SK-N-SH (cell line): ENCODE measurements at regions not wholly inside any gene's neighbourhood (a gene's known extent, or its start where the extent isn't known, plus 50 kb on each side); places are given as distances from the start of the nearest gene placed in this dataset.

Experiments
- CTCF ChIA-PET: fragments of 300-600, 350-600 bp; formaldehyde crosslinking; extraction: SDS; loops from one replicate; lab custom pipeline; 2021; lab: Yijun Ruan, JAX
- POLR2A ChIA-PET: fragments of 350-600 bp; sonication (Branson Sonifier 250); formaldehyde crosslinking; extraction: SDS; loops from one replicate; lab custom pipeline; 2020; ENCODE audit warnings: antibody characterized with exemption, inconsistent platforms; lab: Yijun Ruan, JAX
- DNase-seq: peaks from one replicate; pipeline ENCODE4 v3.0.0; 2012
- H2AFZ ChIP-seq: fragments of 200-600 bp; sonication (generic); 2 replicates; pipeline ENCODE4 v1.8.1; 2016; ENCODE audit warnings: antibody characterized with exemption, mild to moderate bottlenecking, low read depth
- H3F3A ChIP-seq: fragments of 200-600 bp; sonication (generic); replicated peaks from 2 replicates; pipeline ENCODE3; 2016; ENCODE audit warnings: antibody characterized with exemption, mild to moderate bottlenecking; ENCODE audit not compliant: insufficient read depth
- H3K27ac ChIP-seq, 2 experiments: fragments of 200-500 bp in 1 of 2; fragments of 200-600 bp in 1 of 2; sonication (Bioruptor generic) in 1 of 2; sonication (generic), shearing (Covaris generic) in 1 of 2; 2 replicates each; pipeline versions ENCODE4 v1.5.1 to v1.6.1; 2014 to 2016; ENCODE audit warnings: low read depth in 2 of 2, inconsistent platforms in 1 of 2, low read length in 1 of 2, mild to moderate bottlenecking in 1 of 2, mixed read lengths in 1 of 2
- H3K27me3 ChIP-seq: fragments of 200-600 bp; sonication (generic), shearing (Covaris generic); 2 replicates; pipeline ENCODE4 v1.6.1; 2016; ENCODE audit warnings: mixed run types; ENCODE audit not compliant: insufficient read depth
- H3K36me3 ChIP-seq, 2 experiments: fragments of 200-500 bp in 1 of 2; fragments of 200-600 bp in 1 of 2; sonication (Bioruptor generic) in 1 of 2; sonication (generic) in 1 of 2; replicated peaks in 1 of 2; 2 replicates each; pipeline versions ENCODE3 to v1.5.1; 2014 to 2016; ENCODE audit warnings: low read length in 1 of 2, mild to moderate bottlenecking in 1 of 2; ENCODE audit not compliant: insufficient read depth in 2 of 2, control insufficient read depth in 1 of 2
- H3K4me1 ChIP-seq, 2 experiments: fragments of 200-500 bp in 1 of 2; fragments of 200-600 bp in 1 of 2; sonication (Bioruptor generic) in 1 of 2; sonication (generic), shearing (Covaris generic) in 1 of 2; 2 replicates each; pipeline versions ENCODE4 v1.5.1 to v1.6.1; 2014 to 2016; ENCODE audit warnings: low read depth in 1 of 2, low read length in 1 of 2, mixed run types in 1 of 2; ENCODE audit not compliant: insufficient read depth in 2 of 2, control insufficient read depth in 1 of 2
- H3K4me2 ChIP-seq: fragments of 200-600 bp; sonication (generic), shearing (Covaris generic); 2 replicates; pipeline ENCODE4 v1.6.1; 2017; ENCODE audit warnings: mixed run types
- H3K4me3 ChIP-seq, 2 experiments: fragments of 200-500 bp in 1 of 2; fragments of 200-600 bp in 1 of 2; sonication (Bioruptor generic) in 1 of 2; sonication (generic), shearing (Covaris generic) in 1 of 2; 2 replicates each; pipeline versions ENCODE4 v1.5.1 to v1.8.1; 2014 to 2016; ENCODE audit warnings: low read depth in 2 of 2, inconsistent platforms in 1 of 2, low read length in 1 of 2, mild to moderate bottlenecking in 1 of 2, mixed read lengths in 1 of 2, moderate library complexity in 1 of 2
- H3K79me2 ChIP-seq: fragments of 200-600 bp; sonication (generic); 2 replicates; pipeline ENCODE4 v1.8.1; 2017; ENCODE audit warnings: mild to moderate bottlenecking; ENCODE audit not compliant: insufficient read depth
- H3K9ac ChIP-seq: fragments of 200-600 bp; sonication (generic); 2 replicates; pipeline ENCODE4 v1.6.1; 2017; ENCODE audit warnings: mixed run types
- H3K9me2 ChIP-seq: fragments of 200-600 bp; sonication (generic); 2 replicates; pipeline ENCODE4 v1.6.1; 2017; ENCODE audit warnings: mixed run types
- H3K9me3 ChIP-seq: fragments of 200-600 bp; sonication (generic); 2 replicates; pipeline ENCODE4 v1.6.1; 2017; ENCODE audit warnings: mixed run types, mild to moderate bottlenecking, moderate library complexity
- H4K20me1 ChIP-seq: fragments of 200-600 bp; sonication (generic); 2 replicates; pipeline ENCODE4 v1.6.1; 2017; ENCODE audit warnings: mild to moderate bottlenecking, mixed run types; ENCODE audit not compliant: insufficient read depth
- CTCF ChIP-seq: fragments of 200-600 bp; sonication (generic); IDR thresholded peaks from 2 replicates; pipeline ENCODE4 v1.6.1; 2017; ENCODE audit warnings: antibody characterized with exemption, mild to moderate bottlenecking, moderate library complexity
- EP300 ChIP-seq, 2 experiments: IDR thresholded peaks; 2 replicates each; pipeline versions ENCODE4 v1.4.0 to v1.6.1; 2012; ENCODE audit warnings: borderline replicate concordance in 1 of 2, low read depth in 1 of 2, low read length in 1 of 2
- FOXJ3 ChIP-seq: sonication (generic); formaldehyde crosslinking; IDR thresholded peaks from 2 replicates; pipeline ENCODE4 v1.5.1; 2020; ENCODE audit warnings: mild to moderate bottlenecking, missing genetic modification reagents
- GABPA ChIP-seq: IDR thresholded peaks from 2 replicates; pipeline ENCODE4 v1.4.0; 2012; ENCODE audit warnings: low read depth, mild to moderate bottlenecking
- IRF3 ChIP-seq: fragments of 150-350 bp; IDR thresholded peaks from 2 replicates; pipeline ENCODE4 v1.6.1; 2016; ENCODE audit warnings: mild to moderate bottlenecking, low read depth, low read length
- POLR2AphosphoS5 ChIP-seq: IDR thresholded peaks from 2 replicates; pipeline ENCODE4 v1.6.1; 2012; ENCODE audit warnings: low read depth, low read length
- YY1 ChIP-seq: IDR thresholded peaks from 2 replicates; pipeline ENCODE4 v1.4.0; 2012; ENCODE audit warnings: low read depth, mild to moderate bottlenecking
- ZBTB33 ChIP-seq: IDR thresholded peaks from 2 replicates; pipeline ENCODE4 v1.4.0; 2012; ENCODE audit warnings: low read depth, borderline replicate concordance
- WGBS: methylation state at CpG from one replicate; pipeline ENCODE4 v1.1.6; 2017; ENCODE audit warnings: low lambda C conversion rate; 5-methylcytosine and 5-hydroxymethylcytosine counted together

GRCh38 chr2:220916931-220917330, 655.2 kb downstream of the EPHA4 start:
- no peak for DNase-seq
- H3K4me3 ChIP-seq = no peak overlapping the region
- H3K27ac ChIP-seq = no peak overlapping the region
- H3K36me3 ChIP-seq = no peaks in the 10 kb centered on the region
- no peak overlapping the region for H3K4me2 ChIP-seq
- TF ChIP-seq EP300 (IDR thresholded peaks at IDR 0.05; ENCODE audit: borderline replicate concordance in 1 of 2, low read depth in 1 of 2, low read length in 1 of 2) = no peak
- no peaks in the 10 kb centered on the region for H3K9me2 ChIP-seq
- H3K9ac ChIP-seq = no peak overlapping the region
- H3K4me1 ChIP-seq = no peaks in the 10 kb centered on the region
- H3K27me3 ChIP-seq = no peaks in the 10 kb centered on the region
- 20% methylated on average over 4 of the region's 4 CpGs for WGBS
- no peaks in the 10 kb centered on the region for H3K79me2 ChIP-seq
- H4K20me1 ChIP-seq = no peaks in the 10 kb centered on the region
- no peaks in the 10 kb centered on the region for H3K9me3 ChIP-seq
- no peaks in the 10 kb centered on the region for H3F3A ChIP-seq
- CTCF ChIA-PET = no interaction called here
- no peak overlapping the region for H2AFZ ChIP-seq
- POLR2A ChIA-PET = no interaction called here

GRCh38 chr2:220930271-220931076, 641.6 kb downstream of the EPHA4 start:
- ChIA-PET CTCF (no interaction called here), POLR2A (no interaction called here)
- H3K9ac ChIP-seq = no peak overlapping the region
- no peak for DNase-seq
- WGBS = 5% methylated on average over 2 of the region's 2 CpGs
- no peaks in the 10 kb centered on the region for H4K20me1 ChIP-seq
- H3K9me3 ChIP-seq = no peaks in the 10 kb centered on the region
- H3K4me2 ChIP-seq = no peak overlapping the region
- H2AFZ ChIP-seq = no peak overlapping the region
- no peaks in the 10 kb centered on the region for H3F3A ChIP-seq
- no peaks in the 10 kb centered on the region for H3K79me2 ChIP-seq
- TF ChIP-seq ZBTB33 (no peak), POLR2AphosphoS5 (no peak), CTCF (no peak), IRF3 (no peak), GABPA (no peak), FOXJ3 (CRISPR knock-in tag) (no peak), YY1 (no peak)
- no peaks in the 10 kb centered on the region for H3K9me2 ChIP-seq
- no peaks in the 10 kb centered on the region for H3K27me3 ChIP-seq
- no peaks in the 10 kb centered on the region for H3K36me3 ChIP-seq
- H3K4me1 ChIP-seq = no peaks in the 10 kb centered on the region
- H3K27ac ChIP-seq = no peak overlapping the region
- H3K4me3 ChIP-seq = no peak overlapping the region
